Ishikawa (cell line): ENCODE measurements at regions not wholly inside any gene's neighbourhood (a gene's known extent, or its start where the extent isn't known, plus 50 kb on each side); places are given as distances from the start of the nearest gene placed in this dataset.

ENCODE experiments used
- EGR1 ChIP-seq: IDR thresholded peaks from 2 replicates; pipeline ENCODE4 v1.6.1; 2012
- EP300 ChIP-seq: IDR thresholded peaks from 2 replicates; pipeline ENCODE4 v1.6.1; 2012; ENCODE audit warnings: borderline replicate concordance
- RAD21 ChIP-seq: IDR thresholded peaks from 2 replicates; pipeline ENCODE4 v1.6.1; 2012; ENCODE audit warnings: low read depth

- no peak for TF ChIP-seq EP300
- TF ChIP-seq EGR1, result no peak
- TF ChIP-seq RAD21, result no peak
These were observed 509.5 kb downstream of the DTWD2 start for GRCh38 chr5:118478852-118479251.
